ENCODE measurements at regions not wholly inside any gene's neighbourhood (a gene's known extent, or its start where the extent isn't known, plus 50 kb on each side); places are given as distances from the start of the nearest gene placed in this dataset.

DNA sequence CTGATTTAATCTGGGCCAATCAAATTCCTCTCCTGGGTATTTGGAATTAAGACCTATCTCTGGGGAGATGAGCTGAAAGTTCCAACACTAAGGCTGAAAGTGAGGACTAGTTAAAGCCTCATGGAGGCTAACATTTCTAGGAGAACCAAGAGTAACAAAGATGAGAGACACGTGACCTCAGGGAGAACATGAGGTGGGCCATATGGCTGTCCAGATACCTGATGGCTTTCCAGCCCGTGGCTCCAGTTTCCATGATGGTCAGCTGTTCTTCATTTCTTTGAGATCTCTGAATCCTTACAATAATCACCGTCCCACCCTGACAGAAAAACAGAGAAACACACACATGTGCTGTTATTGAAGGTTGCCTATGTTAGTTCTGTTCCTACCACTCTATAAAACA, 66.1 kb downstream of the LEPR start:
- Histone ChIP-seq H3K27ac (no peak overlapping the region), H3K4me1 (no peaks in the 10 kb centered on the region), H3K4me3 (no peak overlapping the region), H3K9me3 (no peaks in the 10 kb centered on the region), H3K36me3 (no peaks in the 10 kb centered on the region), H3K27me3 (ENCODE audit: low read depth) (no peaks in the 10 kb centered on the region)
- ATAC-seq (no peak), DNase-seq (no peak)
- intact Hi-C loops (cut with DNase I), result no loop called here
- TF ChIP-seq, protein P1, sequence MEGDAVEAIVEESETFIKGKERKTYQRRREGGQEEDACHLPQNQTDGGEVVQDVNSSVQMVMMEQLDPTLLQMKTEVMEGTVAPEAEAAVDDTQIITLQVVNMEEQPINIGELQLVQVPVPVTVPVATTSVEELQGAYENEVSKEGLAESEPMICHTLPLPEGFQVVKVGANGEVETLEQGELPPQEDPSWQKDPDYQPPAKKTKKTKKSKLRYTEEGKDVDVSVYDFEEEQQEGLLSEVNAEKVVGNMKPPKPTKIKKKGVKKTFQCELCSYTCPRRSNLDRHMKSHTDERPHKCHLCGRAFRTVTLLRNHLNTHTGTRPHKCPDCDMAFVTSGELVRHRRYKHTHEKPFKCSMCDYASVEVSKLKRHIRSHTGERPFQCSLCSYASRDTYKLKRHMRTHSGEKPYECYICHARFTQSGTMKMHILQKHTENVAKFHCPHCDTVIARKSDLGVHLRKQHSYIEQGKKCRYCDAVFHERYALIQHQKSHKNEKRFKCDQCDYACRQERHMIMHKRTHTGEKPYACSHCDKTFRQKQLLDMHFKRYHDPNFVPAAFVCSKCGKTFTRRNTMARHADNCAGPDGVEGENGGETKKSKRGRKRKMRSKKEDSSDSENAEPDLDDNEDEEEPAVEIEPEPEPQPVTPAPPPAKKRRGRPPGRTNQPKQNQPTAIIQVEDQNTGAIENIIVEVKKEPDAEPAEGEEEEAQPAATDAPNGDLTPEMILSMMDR (IDR thresholded peaks at IDR 0.05), result no peak

DNA sequence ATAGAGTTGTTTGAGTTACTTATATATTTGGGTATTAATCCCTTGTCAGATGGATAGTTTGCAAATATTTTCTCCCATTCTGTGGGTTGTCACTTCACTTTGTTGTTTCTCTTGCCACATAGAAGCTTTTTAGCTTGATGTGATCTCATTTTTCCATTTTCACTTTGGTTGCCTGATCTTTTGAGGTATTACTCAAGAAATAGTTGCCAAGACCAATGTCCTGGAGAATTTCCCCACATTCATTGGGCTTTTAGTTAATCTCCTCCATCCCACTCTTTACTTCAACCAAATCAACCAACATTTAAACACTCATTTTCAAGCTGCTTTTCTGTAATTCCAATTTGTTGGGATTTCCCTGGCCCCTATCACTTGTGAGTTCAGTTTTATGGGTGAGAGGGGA, 69.0 kb downstream of the LEPR start:
- Histone ChIP-seq H3K9me3 (no peaks in the 10 kb centered on the region), H3K36me3 (no peaks in the 10 kb centered on the region), H3K4me1 (peaks cover 5% of the 10 kb centered on the region), H3K27me3 (ENCODE audit: low read depth) (no peaks in the 10 kb centered on the region), H3K4me3 (no peak overlapping the region), H3K27ac (no peak overlapping the region)
- DNase-seq (no peak), ATAC-seq (no peak)
- TF ChIP-seq, protein P1 (IDR thresholded peaks at IDR 0.05), result no peak
- intact Hi-C loops (cut with DNase I), result no loop called here

DNA sequence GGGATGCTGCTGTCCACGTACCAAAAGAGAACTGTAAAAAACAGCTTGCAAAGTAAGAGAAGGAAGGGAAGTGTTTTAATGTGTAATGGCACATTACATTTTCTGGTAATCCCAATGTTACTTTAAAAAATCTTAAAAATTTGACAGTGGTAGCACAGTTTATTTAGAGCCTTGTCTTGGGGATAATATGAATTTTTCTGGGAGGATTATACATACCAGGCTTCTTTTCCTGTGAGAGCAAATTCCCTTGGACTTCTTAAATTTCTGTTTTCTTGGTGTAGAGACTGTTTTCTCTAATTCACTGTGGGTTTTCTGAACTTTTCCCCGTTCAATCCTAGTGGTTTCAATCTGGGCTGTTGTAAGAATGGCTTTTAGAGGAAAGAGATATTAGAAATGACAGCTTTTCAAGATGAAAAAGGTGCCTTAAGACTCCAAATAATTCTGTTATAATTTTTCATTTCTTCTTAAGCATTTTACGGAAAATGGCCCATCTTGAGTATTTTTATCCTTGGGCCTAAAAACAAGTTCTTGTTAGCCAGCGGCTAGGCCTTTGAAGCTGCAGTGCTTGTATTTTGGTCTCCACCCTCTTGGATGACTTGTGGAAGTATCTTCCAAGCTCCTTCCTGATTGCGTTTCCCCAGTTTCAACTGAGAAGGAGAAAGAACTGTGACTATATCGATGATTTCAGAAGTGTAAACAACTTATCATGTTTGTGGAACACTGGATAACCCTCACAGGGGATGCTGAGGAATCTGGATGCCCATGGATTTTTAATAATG, 70.0 kb downstream of the LEPR start:
- H3K4me1 ChIP-seq, result peaks cover 5% of the 10 kb centered on the region
- H3K4me3 ChIP-seq, result no peak overlapping the region
- TF ChIP-seq, protein P1 (IDR thresholded peaks at IDR 0.05), result no peak
- intact Hi-C loops (cut with DNase I), result no loop called here
- H3K36me3 ChIP-seq, result no peaks in the 10 kb centered on the region
- DNase-seq (no peak), ATAC-seq (no peak)
- no peaks in the 10 kb centered on the region for H3K27me3 ChIP-seq (ENCODE audit: low read depth)
- no peaks in the 10 kb centered on the region for H3K9me3 ChIP-seq
- no peak overlapping the region for H3K27ac ChIP-seq

DNA sequence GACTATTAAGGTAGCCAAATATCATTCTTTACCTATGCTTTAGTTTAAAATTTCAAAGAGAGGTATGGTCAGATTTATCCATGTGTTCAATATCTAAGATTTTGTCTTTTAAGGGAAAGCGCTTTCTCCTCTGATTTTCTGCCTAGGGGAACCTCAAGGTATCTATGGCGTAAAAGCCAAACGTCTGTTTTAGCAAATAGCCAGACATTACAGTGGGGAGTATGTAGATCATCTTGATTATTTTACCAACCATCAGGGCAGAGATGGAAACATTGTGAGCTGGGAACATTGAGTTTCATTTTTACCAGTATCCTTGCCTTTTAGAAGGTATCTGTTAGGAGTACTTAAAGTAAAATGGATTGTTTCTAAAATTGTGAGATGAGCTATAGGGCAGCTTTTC, 71.0 kb downstream of the LEPR start:
- H3K27ac ChIP-seq, result no peak overlapping the region
- H3K4me3 ChIP-seq, result no peak overlapping the region
- H3K4me1 ChIP-seq, result peaks cover 5% of the 10 kb centered on the region
- no peaks in the 10 kb centered on the region for H3K9me3 ChIP-seq
- ATAC-seq, result no peak
- H3K27me3 ChIP-seq (ENCODE audit: low read depth), result no peaks in the 10 kb centered on the region
- intact Hi-C loops (cut with DNase I), result no loop called here
- DNase-seq, result no peak
- no peaks in the 10 kb centered on the region for H3K36me3 ChIP-seq
- TF ChIP-seq, protein P1 (IDR thresholded peaks at IDR 0.05), result no peak

DNA sequence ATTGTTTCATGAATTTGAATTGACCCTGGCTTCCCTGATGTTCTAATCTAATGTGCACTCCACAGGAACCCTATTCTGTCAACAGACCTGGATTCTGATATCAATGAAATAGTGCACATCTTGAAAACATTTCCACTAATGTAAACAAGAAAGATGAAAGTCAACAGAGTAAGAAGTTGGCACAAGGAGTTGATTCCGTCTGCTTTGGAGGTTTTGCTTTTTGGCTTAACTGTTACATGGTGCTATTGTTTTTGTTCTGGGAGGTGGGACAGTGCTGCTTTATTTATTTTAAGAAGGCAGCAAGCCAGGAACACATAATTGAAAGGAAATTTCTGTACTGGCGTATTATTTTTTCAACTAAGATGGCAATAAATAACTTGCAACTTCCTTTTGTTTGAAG, 73.3 kb downstream of the LEPR start:
- DNase-seq (no peak), ATAC-seq (peak in 1 of 2 donors; percentile 33)
- Histone ChIP-seq H3K9me3 (no peaks in the 10 kb centered on the region), H3K4me1 (peaks cover 5% of the 10 kb centered on the region), H3K4me3 (no peak overlapping the region), H3K27me3 (ENCODE audit: low read depth) (no peaks in the 10 kb centered on the region), H3K27ac (no peak overlapping the region), H3K36me3 (no peaks in the 10 kb centered on the region)
- intact Hi-C loops (cut with DNase I), result no loop called here
- TF ChIP-seq, protein P1 (IDR thresholded peaks at IDR 0.05), result no peak
